ENCODE measurements at regions not wholly inside any gene's neighbourhood (a gene's known extent, or its start where the extent isn't known, plus 50 kb on each side); places are given as distances from the start of the nearest gene placed in this dataset.
"Not testable (repeated sequence)": the region's sequence is repeated elsewhere in the genome, so short reads cannot be mapped to it uniquely, and the experiment has no call there.

DNA sequence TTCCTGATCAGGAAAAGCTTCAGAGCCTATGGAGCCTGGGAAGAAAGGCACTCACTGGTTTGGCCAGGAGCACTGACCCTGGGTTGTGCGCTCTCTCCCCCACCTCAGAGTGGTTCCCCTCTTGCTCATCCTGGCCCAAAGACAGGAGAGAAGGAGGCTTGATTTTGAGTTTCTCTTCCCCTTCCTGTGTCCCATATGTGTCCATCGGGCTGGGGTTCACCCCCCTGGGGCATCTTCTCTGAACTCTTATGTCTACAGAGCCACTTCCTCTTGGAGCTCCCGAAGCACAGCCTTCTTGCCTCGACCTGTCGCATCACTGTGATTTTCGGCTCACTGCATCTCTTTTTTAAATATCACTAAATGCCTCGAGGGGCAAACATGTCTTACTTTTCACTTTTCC lies 692.3 kb downstream of the RNF144A start:
- DNase-seq: no peak

DNA sequence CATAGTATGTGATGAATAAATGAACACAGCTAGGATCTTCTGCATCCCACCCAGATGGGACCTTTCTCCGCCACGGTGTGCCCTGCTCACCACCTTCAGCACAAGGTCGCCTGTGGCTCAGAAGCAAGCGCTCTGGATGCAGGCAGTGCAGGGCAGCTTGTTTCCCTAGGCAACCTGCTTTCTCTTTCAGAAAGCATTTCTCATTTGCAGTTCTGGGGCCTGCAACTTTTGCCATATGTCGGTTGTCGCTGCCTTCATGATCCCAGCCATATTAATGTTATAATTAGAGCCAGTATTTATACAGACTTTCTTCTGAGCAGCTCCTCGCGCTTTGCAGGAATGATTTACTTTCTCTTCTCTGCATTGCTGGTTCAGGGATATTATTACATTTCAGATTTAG lies 692.8 kb downstream of the RNF144A start:
- no peak for DNase-seq

DNA sequence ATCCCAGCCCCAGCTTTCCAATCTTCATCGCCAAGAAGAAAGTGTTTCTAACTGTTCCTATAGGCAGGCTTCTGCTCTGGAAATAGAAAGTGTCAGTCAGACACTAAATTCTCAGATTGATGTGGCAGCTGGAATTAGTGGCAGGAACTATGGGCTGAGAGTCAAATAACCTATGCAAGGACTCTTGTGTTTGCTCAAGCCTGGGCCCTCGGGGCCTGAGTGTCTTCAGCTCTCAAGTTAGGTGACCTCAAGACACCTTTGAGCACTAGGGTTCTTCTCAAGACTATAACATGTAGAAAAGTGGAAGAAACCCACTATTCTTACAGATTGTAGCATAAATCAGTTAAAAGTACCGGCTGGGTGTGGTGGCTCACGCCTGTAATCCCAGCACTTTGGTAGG lies 694.5 kb downstream of the RNF144A start:
- no peak for DNase-seq

DNA sequence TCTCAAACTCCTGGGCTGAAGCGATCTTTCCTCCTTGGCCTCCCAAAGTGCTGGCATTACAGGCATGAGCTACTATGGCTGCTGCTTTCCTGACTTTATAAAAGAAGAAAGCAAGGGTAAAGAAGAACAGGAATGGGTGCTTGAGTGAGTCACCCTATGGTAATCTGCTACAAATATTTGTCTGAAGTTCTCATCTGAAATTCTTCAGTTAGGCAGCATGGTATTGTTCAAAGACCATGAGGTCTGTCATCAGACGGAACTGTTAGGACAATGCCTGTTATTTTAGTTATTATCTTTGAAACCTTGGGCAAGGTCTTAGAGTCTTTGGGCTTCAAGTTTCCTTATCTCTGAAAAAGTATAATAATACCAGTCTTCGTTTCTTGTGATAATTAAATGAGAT lies 695.8 kb downstream of the RNF144A start:
- DNase-seq: no peak

DNA sequence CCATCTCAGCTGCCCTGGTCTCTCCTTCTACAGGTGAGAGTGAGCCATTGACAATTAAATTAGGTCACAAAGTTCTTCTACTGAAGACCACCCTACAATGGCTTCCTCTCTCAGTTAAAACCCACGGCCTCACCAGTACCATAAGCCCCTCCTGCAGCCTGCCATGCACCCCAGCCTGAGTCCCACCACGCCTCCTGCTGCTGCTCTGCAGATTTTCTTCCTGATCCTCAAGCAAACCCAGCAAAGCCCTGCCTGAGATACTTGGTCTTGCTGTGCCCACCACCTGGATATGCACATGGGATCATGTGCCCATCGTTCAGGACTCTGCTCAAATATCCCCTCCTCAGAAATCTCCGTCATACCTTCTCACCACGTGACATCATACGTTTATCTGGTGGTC lies 696.6 kb downstream of the RNF144A start:
- DNase-seq: no peak

DNA sequence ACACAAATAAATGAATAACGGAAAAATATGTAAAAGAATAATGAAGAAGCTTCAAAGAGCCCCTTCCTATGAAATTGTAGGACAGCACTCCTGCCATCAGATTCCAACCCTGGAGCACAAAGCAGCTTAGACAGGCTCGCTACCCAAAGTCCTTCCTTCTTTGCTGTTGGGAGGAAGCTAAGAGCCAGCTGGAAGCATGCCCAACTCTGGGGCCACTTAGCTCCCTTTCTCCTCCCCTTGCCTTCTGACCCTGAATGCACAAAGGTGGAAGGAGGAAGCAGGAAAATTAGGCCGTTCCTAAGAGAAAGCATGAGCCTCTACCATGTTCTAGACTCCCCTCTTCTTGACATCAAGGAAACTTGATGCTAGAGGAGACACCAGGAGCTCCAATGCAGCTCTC lies 700.8 kb downstream of the RNF144A start:
- DNase-seq: no peak

DNA sequence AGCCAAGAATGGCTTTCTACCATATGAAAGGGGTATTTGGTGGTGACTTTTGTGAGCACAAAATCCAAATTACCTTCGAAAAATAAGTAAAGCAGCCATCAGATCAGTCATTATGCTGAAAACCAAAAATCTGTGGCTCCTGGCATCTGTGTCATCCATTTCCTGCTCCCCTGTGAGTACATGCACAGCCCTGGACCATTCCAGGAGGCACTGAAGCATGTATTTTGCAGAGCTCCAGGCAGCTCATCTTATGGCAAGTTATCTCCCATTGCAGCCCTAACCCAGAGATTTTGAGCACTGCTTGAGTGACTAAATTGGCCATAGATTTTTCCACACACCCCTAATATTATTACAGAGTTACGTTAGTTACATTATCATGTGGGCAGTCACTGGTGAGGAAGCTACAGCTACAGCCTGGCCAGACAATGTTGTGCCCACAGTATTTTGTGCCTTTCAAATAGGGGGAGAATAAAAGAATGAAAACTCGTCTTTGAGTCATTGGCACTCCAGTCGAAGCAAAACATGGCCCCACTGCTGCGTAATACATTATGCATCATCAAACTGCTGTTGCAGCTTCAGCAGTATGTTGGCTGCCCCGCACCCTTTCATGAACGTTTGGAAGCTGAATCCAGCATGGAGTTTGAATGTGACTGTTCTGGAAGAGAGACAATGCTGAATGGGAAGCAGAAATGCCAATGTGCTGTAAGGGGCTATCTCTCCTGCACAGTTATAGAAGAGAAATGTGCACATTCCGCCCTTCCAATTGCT lies 702.2 kb downstream of the RNF144A start:
- DNase-seq: no peak

DNA sequence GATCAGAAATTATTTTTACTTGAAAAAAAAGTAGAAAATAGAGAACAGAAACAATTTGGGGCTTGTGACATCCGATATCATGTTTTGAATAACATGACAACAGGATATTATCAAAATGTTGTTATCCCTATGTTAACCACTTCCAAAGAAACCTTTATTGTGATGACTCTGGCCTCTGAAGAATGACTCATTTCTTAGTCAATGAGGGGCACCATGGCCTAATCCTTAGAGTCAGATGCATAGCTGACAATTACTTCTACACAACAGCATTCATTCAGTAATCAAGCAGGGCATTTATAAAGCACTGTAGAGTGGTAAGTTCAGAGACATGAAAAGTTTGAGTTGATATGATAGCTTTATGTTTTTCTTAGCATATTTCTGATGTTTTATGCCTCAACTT lies 703.0 kb downstream of the RNF144A start:
- no peak for DNase-seq

DNA sequence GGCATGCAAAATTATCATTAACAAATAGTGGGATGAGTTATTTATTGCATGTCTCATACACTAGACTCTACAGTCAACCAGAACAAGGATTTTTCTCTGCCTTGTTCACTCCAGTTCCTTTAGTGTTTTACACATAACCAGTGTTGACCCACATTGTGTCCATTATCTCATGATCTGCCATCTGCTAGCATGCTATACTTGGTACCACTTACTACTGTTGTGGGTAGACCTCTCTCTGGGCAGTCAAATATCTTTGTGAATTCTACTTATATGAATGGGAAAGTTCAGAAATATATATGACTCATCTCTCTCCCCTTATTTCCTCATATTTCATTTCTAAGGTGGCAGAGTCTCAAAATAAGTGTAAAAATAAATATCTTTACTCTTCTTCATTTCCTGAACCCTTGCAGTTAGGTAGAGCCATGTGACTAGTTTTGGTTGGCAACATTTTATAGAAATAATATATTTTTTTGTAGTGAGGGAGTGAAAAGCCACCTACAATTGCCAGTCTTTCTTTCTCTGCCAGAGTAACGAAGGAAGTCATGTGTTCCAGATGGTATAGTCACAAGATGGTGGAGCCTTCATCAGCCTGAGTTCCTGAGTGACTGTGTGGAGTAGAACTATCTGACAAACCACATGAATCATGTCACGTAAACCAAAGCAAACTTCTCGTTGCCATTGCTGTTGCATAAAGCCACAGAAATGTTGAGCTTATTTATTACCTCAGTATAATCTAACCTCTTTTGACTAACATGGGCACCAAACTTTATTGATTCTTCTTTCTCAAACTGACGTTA lies 704.0 kb downstream of the RNF144A start:
- DNase-seq: no peak

DNA sequence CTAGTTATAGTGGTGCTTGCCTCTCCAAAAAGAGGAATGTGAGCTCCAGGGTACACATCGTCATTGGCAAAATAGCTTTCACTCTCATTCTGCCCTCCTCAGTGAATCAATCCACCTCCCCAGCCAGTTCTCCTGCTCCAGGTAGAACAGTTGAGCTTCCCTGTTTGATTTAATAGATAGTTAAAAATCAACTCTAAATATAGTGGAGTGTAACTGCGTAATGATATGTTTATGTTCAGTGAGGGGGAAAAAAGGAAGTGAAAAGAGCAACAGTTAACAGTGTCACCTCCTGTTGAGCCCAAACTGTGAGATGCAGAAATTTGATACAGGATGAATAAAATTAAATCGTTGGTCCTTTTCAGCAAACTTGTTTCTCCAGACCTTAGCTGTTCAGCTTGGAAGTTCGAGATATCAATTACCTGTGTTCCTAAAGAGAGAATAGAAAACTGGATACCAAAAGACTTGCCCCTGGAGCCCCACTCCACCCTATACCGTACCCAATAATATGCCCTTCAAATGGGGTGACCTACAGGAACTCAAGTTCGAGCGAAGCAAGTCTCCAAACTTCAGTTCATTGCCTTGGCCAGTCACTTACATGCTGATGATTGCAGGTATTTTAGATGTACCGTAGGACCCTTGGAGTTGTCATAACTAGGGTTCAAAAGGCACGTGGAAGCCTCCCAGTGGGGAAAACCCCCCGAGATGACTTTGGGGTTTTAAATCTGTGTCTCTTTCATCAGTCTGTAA lies 708.4 kb downstream of the RNF144A start:
- DNase-seq: no peak

DNA sequence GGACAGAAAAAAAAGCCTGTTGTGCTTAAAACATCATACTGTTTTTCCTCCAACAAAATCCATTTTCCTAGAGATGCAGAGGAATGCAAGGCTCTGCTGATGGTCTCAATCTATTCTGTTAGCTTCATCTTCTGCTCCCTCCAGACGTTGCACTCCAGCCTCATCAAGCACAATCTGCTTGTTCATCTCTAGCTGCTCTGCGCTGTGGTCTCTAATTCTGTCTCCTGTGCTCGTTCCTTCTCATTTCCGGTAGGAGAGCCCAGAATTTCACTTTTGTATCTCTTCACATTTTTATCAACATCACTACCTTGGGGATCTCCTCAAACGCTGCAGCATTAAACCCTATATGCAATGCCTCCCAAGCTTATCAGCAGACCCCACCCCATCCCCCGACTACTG lies 708.9 kb downstream of the RNF144A start:
- no peak for DNase-seq

DNA sequence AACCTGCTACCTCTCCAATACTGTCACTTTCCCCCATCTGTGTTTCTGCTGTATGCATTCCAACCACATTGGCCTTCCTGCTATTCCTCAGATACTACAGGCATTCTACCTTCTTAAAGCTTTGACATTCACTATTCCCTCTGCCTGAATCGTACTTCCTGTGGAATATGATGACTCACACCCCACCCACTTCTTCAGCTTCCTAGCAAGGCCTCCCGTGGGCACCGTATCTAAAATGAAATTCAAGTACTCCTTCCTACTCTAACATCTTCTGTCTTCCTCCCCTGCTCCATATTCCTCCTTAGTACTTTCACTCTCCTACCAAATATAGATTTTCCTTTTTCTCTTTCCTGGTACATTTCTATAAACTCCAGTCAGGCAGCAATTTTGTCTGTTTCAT lies 710.4 kb downstream of the RNF144A start:
- no peak for DNase-seq

DNA sequence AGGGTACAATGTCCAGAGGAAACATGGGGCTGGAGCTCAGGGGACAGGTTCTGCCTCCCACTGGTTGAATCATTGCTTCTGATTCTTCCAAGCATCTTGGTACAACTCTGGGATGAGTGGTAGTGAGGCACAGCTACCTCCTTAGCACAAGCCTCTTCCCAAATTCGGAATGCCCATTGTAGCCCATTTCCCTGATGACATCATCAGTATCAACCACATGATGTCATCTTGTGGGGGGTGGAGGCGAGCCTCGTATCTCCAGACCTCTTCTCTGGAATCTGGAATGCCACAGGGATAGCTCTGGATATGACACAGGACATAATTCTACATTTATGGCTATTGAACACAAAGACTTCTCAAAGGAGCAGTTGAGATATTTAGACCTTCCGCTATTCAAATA lies 715.2 kb downstream of the RNF144A start:
- DNase-seq: no peak

DNA sequence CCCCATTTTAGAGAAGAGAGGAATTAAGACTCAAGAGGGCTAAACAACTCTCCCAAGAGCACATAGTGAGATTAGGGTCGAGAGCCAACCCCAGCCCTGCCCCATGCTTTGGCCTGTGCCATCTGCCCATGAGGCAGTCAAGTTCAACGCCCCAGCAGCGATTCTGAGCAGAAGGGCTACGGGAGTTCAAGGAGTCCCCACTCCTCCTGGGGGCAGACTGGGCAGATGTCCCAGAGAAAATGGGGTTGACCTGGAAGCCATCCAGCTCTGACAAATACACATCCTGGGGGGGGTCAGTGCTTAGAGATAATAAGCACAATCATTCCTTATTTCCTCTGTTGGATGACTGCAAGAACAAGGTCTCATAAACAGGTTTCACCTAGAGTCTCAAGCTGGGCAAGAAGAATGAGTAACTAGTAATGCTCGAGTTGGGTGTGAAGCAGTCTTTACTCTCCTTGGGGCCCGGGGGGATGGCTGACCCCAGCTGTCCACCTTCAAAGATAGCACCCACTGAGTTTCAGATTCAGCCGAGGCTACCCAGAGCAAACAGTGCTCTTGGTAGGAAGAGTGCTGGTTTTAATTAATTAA lies 716.4 kb downstream of the RNF144A start:
- no peak for DNase-seq

DNA sequence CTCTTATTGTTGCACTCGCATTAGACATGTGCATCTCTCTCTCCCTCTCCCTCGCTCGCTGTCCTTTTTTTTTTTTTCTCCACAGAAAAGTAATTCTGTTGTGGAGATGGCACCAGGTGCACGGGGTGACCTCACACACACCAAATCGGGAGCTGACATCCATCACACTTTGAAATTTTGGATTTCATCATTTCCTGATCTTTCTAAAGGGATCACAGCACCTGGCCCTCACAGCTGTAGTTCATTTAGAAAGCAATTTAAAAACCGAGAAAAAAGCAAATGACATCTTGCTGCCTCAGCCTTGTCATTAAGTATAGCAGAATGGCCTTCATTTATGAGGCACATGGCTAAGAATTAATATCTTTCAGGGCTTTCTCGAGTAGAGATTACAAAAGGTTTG lies 717.2 kb downstream of the RNF144A start:
- DNase-seq: no peak

DNA sequence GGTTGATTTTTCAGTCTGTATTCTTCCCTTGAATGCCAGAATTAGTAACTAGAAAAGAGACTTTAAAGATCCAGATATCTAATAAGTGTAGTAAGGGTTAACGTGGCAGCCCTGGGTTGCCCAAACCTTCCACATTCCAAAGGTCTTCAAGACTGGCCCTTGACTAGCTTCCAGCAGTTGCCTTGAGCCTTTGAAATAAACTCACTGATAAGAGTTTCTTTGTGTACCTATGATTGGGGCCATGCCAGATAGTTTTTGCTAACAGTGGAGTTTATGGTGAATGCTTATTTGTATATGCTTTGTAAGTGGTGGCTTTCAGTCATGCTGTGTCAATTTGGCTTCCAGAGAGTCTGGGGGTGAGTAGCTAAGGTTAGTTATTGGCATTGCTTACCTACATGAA lies 722.3 kb downstream of the RNF144A start:
- DNase-seq: no peak

DNA sequence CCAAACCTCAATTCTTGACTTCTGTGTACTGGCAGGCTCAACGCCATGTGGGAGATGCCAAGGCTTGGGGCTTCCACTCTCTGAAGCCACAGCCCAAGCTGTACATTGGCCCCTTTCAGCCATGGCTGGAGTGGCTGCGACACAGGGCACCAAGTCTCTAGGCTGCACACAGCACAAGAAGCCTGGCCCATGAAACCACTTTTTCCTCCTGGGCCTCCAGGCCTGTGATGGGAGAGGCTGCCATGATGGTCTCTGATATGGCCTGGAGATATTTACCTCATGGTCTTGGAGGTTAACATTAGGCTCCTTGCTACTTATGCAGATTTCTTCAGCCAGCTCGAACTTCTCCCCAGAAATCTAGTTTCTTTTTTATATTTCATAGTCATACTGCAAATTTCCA lies 724.1 kb downstream of the RNF144A start:
- DNase-seq: not testable (repeated sequence)

DNA sequence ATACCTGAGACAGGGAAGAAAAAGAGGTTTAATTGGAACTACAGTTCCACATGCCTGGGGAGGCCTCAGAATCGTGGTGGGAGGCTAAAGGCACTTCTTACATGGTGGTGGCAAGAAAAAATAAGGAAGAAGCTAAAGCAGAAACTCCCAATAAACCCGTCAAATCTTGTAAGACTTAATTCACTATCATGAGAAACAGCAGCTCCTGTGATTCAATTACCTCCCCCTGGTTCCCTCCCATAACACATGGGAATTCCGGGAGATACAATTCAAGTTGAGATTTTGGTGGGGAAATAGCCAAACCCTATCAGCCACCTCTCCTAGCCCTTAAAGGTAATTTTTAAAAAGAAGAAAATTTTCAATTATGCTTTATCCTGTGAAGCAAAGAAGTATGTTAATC lies 728.8 kb downstream of the RNF144A start:
- DNase-seq: no peak

DNA sequence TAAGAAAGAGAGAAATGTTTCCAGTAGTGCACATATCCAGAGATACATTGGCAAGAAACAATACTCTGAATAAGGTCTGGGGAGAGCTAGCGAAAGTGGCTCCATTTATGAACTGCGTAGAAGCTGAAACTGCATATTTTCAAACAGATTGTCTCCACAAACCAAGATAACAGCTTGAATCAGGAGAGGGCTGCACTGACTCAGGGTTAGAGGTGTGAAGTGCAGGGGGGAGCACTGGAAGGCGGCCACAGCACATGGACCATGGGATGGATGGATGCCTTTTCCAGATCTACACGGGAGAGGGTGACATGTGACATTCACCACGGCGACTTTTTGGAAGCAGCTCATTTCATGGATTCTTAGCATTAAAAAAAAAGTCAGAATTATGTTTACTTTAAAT lies 729.4 kb downstream of the RNF144A start:
- DNase-seq: no peak

DNA sequence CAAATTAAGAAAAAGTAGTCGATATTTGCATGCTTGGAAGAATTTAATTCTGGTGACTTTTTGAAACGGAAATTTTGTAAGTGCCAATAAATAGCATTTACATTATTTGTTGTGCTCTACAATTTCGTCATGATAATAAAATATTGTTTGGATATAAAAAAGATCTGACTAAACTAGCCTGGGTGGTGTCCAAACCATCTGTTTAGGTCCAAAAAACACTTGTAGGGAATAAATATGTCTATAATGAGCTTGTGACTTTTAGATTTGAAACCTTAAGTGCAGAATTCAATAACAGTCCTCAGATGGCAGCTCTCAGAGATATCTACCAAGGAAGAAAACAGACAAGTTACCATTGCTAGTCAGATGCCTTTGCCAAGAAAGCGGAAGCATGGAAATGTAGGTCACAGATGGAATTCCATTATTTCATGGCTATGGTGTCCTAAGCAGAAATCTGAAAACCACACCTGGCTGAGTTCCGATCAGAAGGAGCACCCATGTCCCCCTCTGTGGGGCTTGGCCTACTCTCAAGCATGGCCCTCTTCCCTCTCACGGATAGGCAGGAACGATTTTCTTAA lies 731.1 kb downstream of the RNF144A start:
- DNase-seq: no peak

DNA sequence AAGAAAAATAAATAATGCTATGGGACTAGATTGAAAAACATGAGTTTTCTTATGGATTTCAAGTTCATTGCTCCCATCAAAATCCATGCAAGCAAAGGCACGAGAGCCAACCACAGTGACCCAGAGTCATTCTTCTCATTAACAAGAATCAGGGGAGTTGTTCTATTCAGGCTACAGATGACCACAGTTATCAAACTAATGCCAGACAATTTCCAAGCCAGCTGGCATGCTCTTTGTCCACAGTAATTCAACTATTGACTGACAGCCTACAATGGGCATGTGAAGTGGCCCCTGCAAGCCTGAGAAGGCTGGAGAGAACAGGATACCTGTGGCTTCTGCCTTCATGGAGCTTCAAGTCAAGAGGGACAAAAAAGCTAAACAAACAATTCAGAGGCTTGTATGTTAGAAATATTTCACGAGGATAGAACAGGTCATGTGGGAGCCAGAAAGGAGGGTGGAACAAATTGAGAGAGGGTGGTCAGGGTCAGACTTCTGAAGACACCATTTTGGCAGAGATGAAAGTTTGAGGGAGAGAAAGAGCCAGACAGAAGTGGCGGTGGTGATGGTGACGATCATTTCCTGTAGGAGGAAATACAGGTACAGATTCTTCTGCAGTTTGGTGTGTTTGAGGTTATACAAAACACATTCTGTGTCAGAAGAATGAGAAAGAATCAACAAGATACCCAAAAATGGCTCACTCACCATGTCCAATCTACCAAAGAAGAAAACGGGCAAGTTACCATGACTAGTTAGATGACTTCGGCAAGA lies 732.4 kb downstream of the RNF144A start:
- DNase-seq: no peak

DNA sequence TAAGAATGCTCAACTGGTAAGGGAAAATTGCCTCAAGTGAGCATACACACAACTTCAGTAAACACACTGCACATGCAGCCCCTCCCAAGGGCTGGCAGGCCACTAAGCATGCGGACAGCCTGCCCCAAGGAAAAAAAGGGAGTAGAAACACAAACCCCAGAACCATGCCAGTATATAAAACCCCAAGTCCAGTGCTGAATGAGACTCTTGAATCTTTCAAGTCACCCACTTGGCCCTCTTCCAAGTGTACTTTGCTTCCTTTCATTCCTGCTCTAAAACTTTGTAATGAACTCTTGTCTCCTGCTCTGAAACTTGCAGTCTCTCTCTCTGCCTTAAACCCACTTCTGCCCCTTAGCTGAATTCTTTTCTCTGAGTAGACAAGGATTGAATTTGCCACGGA lies 736.4 kb downstream of the RNF144A start:
- DNase-seq: no peak
